ENCODE measurements at regions not wholly inside any gene's neighbourhood (a gene's known extent, or its start where the extent isn't known, plus 50 kb on each side); places are given as distances from the start of the nearest gene placed in this dataset.

DNA sequence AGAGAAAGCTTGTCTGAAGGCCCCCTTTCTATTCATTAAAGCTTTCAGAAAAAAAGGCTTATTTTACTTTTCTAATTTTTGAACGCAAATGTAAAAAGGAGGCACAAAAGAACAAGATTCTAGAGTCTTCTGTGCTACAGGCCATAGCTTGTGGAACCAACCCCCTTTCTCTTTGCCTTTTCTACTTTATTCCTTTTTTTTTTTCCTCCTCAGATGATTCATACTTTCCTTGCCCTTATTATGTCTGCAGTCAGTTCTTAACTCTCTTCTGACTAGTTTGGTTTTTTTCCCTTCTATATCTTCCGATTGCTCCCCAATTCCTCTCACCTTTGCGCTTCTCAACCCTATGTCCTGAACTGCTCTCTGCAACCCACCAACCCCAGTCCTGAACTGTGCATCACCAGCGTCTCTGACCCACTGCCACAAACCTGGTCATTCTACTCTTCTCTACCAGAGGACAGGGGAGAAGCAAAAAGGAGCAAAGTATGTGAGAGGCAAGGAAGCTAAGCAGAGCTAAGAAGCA is 56.9 kb upstream of the WIPF1 start:
- no peak overlapping the region for H3K4me3 ChIP-seq (ENCODE audit: low read depth, low read length)
- no peak for DNase-seq (ENCODE audit: low read depth)
- no peak for TF ChIP-seq POLR2A (IDR thresholded peaks at IDR 0.05; ENCODE audit: extremely low read depth, insufficient read length)
- TF ChIP-seq, protein P1, sequence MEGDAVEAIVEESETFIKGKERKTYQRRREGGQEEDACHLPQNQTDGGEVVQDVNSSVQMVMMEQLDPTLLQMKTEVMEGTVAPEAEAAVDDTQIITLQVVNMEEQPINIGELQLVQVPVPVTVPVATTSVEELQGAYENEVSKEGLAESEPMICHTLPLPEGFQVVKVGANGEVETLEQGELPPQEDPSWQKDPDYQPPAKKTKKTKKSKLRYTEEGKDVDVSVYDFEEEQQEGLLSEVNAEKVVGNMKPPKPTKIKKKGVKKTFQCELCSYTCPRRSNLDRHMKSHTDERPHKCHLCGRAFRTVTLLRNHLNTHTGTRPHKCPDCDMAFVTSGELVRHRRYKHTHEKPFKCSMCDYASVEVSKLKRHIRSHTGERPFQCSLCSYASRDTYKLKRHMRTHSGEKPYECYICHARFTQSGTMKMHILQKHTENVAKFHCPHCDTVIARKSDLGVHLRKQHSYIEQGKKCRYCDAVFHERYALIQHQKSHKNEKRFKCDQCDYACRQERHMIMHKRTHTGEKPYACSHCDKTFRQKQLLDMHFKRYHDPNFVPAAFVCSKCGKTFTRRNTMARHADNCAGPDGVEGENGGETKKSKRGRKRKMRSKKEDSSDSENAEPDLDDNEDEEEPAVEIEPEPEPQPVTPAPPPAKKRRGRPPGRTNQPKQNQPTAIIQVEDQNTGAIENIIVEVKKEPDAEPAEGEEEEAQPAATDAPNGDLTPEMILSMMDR (IDR thresholded peaks at IDR 0.05; ENCODE audit: low read depth, low read length): no peak
- TF ChIP-seq, protein P2, sequence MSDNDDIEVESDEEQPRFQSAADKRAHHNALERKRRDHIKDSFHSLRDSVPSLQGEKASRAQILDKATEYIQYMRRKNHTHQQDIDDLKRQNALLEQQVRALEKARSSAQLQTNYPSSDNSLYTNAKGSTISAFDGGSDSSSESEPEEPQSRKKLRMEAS (IDR thresholded peaks at IDR 0.05; ENCODE audit: low read depth, low read length): no peak
- TF ChIP-seq MYC (IDR thresholded peaks at IDR 0.05; ENCODE audit: low read depth, low read length): no peak

DNA sequence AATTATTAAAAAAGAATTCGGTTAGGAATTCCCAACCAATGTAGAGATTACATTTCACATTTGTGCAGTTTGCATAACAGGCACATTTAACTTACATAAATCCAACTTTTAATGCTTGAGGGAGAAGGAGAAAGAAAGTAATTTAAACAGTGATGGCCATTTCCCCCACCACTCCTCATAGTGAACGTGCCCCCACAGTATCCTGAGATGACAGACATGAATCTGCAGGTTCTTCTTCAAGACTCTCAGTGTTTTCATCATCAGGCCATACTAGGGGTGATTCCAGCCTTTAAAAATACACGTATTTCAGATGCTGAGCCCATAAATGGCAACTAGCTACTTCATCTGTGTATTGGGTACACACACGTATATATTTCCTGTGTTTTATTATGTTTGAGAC is 51.3 kb upstream of the WIPF1 start:
- no peak overlapping the region for H3K4me3 ChIP-seq (ENCODE audit: low read depth, low read length)
- TF ChIP-seq, protein P2 (IDR thresholded peaks at IDR 0.05; ENCODE audit: low read depth, low read length): no peak
- TF ChIP-seq MYC (IDR thresholded peaks at IDR 0.05; ENCODE audit: low read depth, low read length) (no peak), POLR2A (IDR thresholded peaks at IDR 0.05; ENCODE audit: extremely low read depth, insufficient read length) (no peak)
- TF ChIP-seq, protein P1 (IDR thresholded peaks at IDR 0.05; ENCODE audit: low read depth, low read length): no peak
- no peak for DNase-seq (ENCODE audit: low read depth)
